H9 (cell line): ENCODE measurements at regions not wholly inside any gene's neighbourhood (a gene's known extent, or its start where the extent isn't known, plus 50 kb on each side); places are given as distances from the start of the nearest gene placed in this dataset.

ENCODE experiments used
- DNase-seq: peaks from one replicate; pipeline ENCODE4 v3.0.0-alpha.2; 2017
- H2AFZ ChIP-seq: one replicate; pipeline ENCODE4 v1.6.1; 2013; ENCODE audit warnings: mild to moderate bottlenecking, low read length, control low read depth, moderate library complexity
- H2AK5ac ChIP-seq: 2 replicates; pipeline ENCODE4 v1.6.1; 2013; ENCODE audit warnings: low read length, control low read depth, mixed read lengths; ENCODE audit not compliant: insufficient read length
- H2BK120ac ChIP-seq: one replicate; pipeline ENCODE4 v1.6.1; 2013; ENCODE audit warnings: low read depth, mild to moderate bottlenecking, low read length, control low read depth, inconsistent platforms; ENCODE audit not compliant: poor library complexity, severe bottlenecking
- H2BK12ac ChIP-seq: 2 replicates; pipeline ENCODE4 v1.6.1; 2013; ENCODE audit warnings: low read length, control low read depth, mixed read lengths, low read depth; ENCODE audit not compliant: insufficient read length
- H2BK15ac ChIP-seq: 2 replicates; pipeline ENCODE4 v1.6.1; 2013; ENCODE audit warnings: low read depth, low read length, control low read depth
- H2BK20ac ChIP-seq: one replicate; pipeline ENCODE4 v1.6.1; 2013; ENCODE audit warnings: low read depth, mild to moderate bottlenecking, low read length, control low read depth, inconsistent platforms; ENCODE audit not compliant: poor library complexity, severe bottlenecking
- H2BK5ac ChIP-seq: 2 replicates; pipeline ENCODE4 v1.6.1; 2013; ENCODE audit warnings: low read length, control low read depth, mixed read lengths; ENCODE audit not compliant: insufficient read length
- H3K14ac ChIP-seq: 2 replicates; pipeline ENCODE4 v1.6.1; 2013; ENCODE audit warnings: low read length, control low read depth; ENCODE audit not compliant: insufficient read depth
- H3K18ac ChIP-seq: 2 replicates; pipeline ENCODE4 v1.6.1; 2013; ENCODE audit warnings: low read depth, mild to moderate bottlenecking, mixed read lengths, low read length, control low read depth; ENCODE audit not compliant: insufficient read length
- H3K23ac ChIP-seq: 2 replicates; pipeline ENCODE4 v1.6.1; 2013; ENCODE audit warnings: low read length, control low read depth, mixed read lengths, low read depth; ENCODE audit not compliant: insufficient read length
- H3K23me2 ChIP-seq: 2 replicates; pipeline ENCODE4 v1.6.1; 2013; ENCODE audit warnings: low read depth, mild to moderate bottlenecking, mixed read lengths, low read length, control low read depth; ENCODE audit not compliant: insufficient read length, poor library complexity, severe bottlenecking
- H3K27ac ChIP-seq: 2 replicates; pipeline ENCODE4 v1.5.1; 2013; ENCODE audit warnings: low read length, control low read depth, mixed read lengths, low read depth; ENCODE audit not compliant: insufficient read length
- H3K27me3 ChIP-seq: 2 replicates; pipeline ENCODE4 v1.6.1; 2013; ENCODE audit warnings: low read length, control low read depth, inconsistent platforms; ENCODE audit not compliant: insufficient read depth
- H3K4ac ChIP-seq: 2 replicates; pipeline ENCODE4 v1.6.1; 2013; ENCODE audit warnings: low read depth, mild to moderate bottlenecking, control low read depth, inconsistent platforms, low read length, moderate library complexity
- H3K4me1 ChIP-seq: 2 replicates; pipeline ENCODE4 v1.6.1; 2013; ENCODE audit warnings: low read length, control low read depth, inconsistent platforms; ENCODE audit not compliant: insufficient read depth
- H3K4me2 ChIP-seq: 2 replicates; pipeline ENCODE4 v1.6.1; 2013; ENCODE audit warnings: low read length, control low read depth, mixed read lengths; ENCODE audit not compliant: insufficient read length, insufficient read depth
- H3K56ac ChIP-seq: 2 replicates; pipeline ENCODE4 v1.6.1; 2013; ENCODE audit warnings: low read depth, mild to moderate bottlenecking, mixed read lengths, low read length, control low read depth; ENCODE audit not compliant: insufficient read length
- H3K79me1 ChIP-seq: 2 replicates; pipeline ENCODE4 v1.6.1; 2013; ENCODE audit warnings: low read depth, mild to moderate bottlenecking, moderate library complexity, low read length, control low read depth, inconsistent platforms; ENCODE audit not compliant: insufficient read depth, poor library complexity, severe bottlenecking
- H3K79me2 ChIP-seq: 2 replicates; pipeline ENCODE4 v1.6.1; 2013; ENCODE audit warnings: low read length, control low read depth, inconsistent platforms; ENCODE audit not compliant: insufficient read depth
- H3K9ac ChIP-seq: 2 replicates; pipeline ENCODE4 v1.6.1; 2013; ENCODE audit warnings: low read length, control low read depth, mixed read lengths; ENCODE audit not compliant: insufficient read length; ENCODE audit errors: extremely low read depth
- H3K9me3 ChIP-seq: one replicate; pipeline ENCODE4 v1.6.1; 2013; ENCODE audit warnings: low read depth, low read length, inconsistent platforms; ENCODE audit not compliant: control insufficient read depth
- H3T11ph ChIP-seq: one replicate; pipeline ENCODE4 v1.6.1; 2013; ENCODE audit warnings: mild to moderate bottlenecking, low read length, control low read depth, inconsistent platforms
- H4K20me1 ChIP-seq: one replicate; pipeline ENCODE4 v1.6.1; 2013; ENCODE audit not compliant: control insufficient read depth, insufficient read length, insufficient read depth
- H4K5ac ChIP-seq: 2 replicates; pipeline ENCODE4 v1.6.1; 2013; ENCODE audit warnings: low read depth, mild to moderate bottlenecking, mixed read lengths, low read length, control low read depth; ENCODE audit not compliant: insufficient read length
- H4K8ac ChIP-seq: replicated peaks from 2 replicates; pipeline ENCODE4 v1.6.1; 2013; ENCODE audit warnings: low read length, control low read depth, mixed read lengths, low read depth; ENCODE audit not compliant: insufficient read length
- H4K91ac ChIP-seq: 2 replicates; pipeline ENCODE4 v1.6.1; 2013; ENCODE audit warnings: low read depth, mild to moderate bottlenecking, moderate library complexity, mixed read lengths, low read length, control low read depth; ENCODE audit not compliant: insufficient read length
- H3K27ac Mint-ChIP-seq, 3 experiments: 2 replicates in 2 of 3; 3 replicates in 1 of 3; pipeline ENCODE4 v1.8.0; 2020 to 2021; ENCODE audit warnings: mixed read lengths in 3 of 3, mild to moderate bottlenecking in 1 of 3, moderate library complexity in 1 of 3
- H3K27me3 Mint-ChIP-seq: 2 replicates; pipeline ENCODE4 v1.8.0; 2021; ENCODE audit warnings: low read depth, mild to moderate bottlenecking, moderate library complexity, mixed read lengths
- H3K36me3 Mint-ChIP-seq, 3 experiments: 2 replicates in 2 of 3; 3 replicates in 1 of 3; pipeline ENCODE4 v1.8.0; 2020 to 2021; ENCODE audit warnings: low read depth in 3 of 3, mixed read lengths in 3 of 3; ENCODE audit not compliant: insufficient read depth in 1 of 3
- H3K4me1 Mint-ChIP-seq, 2 experiments: 2 replicates each; pipeline ENCODE4 v1.8.0; 2020; ENCODE audit warnings: mixed read lengths in 2 of 2
- H3K4me3 Mint-ChIP-seq, 2 experiments: 2 replicates in 1 of 2; 3 replicates in 1 of 2; pipeline ENCODE4 v1.8.0; 2020 to 2021; ENCODE audit warnings: mild to moderate bottlenecking in 2 of 2, mixed read lengths in 2 of 2, moderate library complexity in 1 of 2
- H3K9me3 Mint-ChIP-seq, 2 experiments: 2 replicates in 1 of 2; 3 replicates in 1 of 2; pipeline ENCODE4 v1.8.0; 2020; ENCODE audit warnings: mild to moderate bottlenecking in 2 of 2, mixed read lengths in 2 of 2, moderate library complexity in 1 of 2
- WGBS: extraction: QIAGEN DNeasy Blood & Tissue Kit; methylation state at CpG from one replicate; pipeline ENCODE4 v1.1.7; 2013; ENCODE audit warnings: missing lambda C conversion rate, low lambda C conversion rate, mixed read lengths; ENCODE audit not compliant: insufficient read length; ENCODE audit errors: extremely low coverage; 5-methylcytosine and 5-hydroxymethylcytosine counted together
- TF ChIP-seq, protein P1 (sequence below): fragments of 200-600 bp; sonication (generic); conservative IDR thresholded peaks from 3 replicates; pipeline ENCODE4 v1.8.0; 2021; ENCODE audit warnings: antibody characterized with exemption, mild to moderate bottlenecking

DNA sequence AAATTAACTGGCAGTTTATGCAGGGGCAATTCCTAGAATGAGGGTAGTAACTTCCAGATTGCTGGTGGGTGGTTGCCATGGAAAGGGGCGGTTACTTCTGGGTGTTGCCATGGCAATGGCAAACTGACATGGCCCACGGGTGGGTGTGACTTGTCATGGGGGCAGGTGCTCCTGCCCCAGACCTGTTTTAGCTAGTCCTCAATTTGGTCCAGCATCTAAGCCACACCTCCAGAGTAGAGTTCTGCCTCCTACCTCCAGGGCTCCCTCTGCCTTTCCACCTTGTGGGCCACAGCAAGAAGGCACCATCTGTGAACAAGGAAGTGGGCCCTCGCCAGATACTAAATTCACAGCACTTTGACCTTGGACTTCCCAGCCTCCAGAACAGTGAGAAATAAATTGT is 148.7 kb downstream of the TFCP2L1 start:
- WGBS = no CpG with 5 or more reads among the region's 3 CpGs
- H3K27me3 ChIP-seq = no peaks in the 10 kb centered on the region; the same call in 1 of the 2 replicates
- Mint-ChIP-seq H3K4me1 (peaks cover 18 to 19% of the 10 kb centered on the region in 2 experiments), H3K27me3 (peaks cover 6% of the 10 kb centered on the region; the same call in 1 of the 2 replicates), H3K4me3 (no peak overlapping the region), H3K27ac (no peak overlapping the region), H3K9me3 (peaks cover 4 to 8% of the 10 kb centered on the region in 2 experiments; a peak in 4 of 5 replicates), H3K36me3 (no peaks in the 10 kb centered on the region; a peak in 2 of 7 replicates)
- no peak overlapping the region for H4K5ac ChIP-seq
- H3K18ac ChIP-seq = no peak overlapping the region
- no peaks in the 10 kb centered on the region for H3K9me3 ChIP-seq
- no peak overlapping the region for H3K4me2 ChIP-seq
- TF ChIP-seq, protein P1, sequence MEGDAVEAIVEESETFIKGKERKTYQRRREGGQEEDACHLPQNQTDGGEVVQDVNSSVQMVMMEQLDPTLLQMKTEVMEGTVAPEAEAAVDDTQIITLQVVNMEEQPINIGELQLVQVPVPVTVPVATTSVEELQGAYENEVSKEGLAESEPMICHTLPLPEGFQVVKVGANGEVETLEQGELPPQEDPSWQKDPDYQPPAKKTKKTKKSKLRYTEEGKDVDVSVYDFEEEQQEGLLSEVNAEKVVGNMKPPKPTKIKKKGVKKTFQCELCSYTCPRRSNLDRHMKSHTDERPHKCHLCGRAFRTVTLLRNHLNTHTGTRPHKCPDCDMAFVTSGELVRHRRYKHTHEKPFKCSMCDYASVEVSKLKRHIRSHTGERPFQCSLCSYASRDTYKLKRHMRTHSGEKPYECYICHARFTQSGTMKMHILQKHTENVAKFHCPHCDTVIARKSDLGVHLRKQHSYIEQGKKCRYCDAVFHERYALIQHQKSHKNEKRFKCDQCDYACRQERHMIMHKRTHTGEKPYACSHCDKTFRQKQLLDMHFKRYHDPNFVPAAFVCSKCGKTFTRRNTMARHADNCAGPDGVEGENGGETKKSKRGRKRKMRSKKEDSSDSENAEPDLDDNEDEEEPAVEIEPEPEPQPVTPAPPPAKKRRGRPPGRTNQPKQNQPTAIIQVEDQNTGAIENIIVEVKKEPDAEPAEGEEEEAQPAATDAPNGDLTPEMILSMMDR = no peak; the same call in 2 of the 3 replicates
- no peak overlapping the region for H3K9ac ChIP-seq
- H2BK12ac ChIP-seq = no peak overlapping the region
- H3K79me1 ChIP-seq = no peaks in the 10 kb centered on the region
- H3T11ph ChIP-seq = no peak overlapping the region
- no peak overlapping the region for H2BK5ac ChIP-seq
- no peaks in the 10 kb centered on the region for H3K79me2 ChIP-seq
- no peaks in the 10 kb centered on the region for H4K20me1 ChIP-seq
- H4K91ac ChIP-seq = no peak overlapping the region
- H3K4me1 ChIP-seq = peaks cover 6% of the 10 kb centered on the region; the same call in 1 of the 2 replicates
- no peak for DNase-seq
- no peak overlapping the region for H3K14ac ChIP-seq
- no peak overlapping the region for H2BK120ac ChIP-seq
- H3K23me2 ChIP-seq = no peaks in the 10 kb centered on the region
- no peak overlapping the region for H2BK15ac ChIP-seq
- H2AK5ac ChIP-seq = no peak overlapping the region
- no peak overlapping the region for H3K23ac ChIP-seq
- H4K8ac ChIP-seq = no peak overlapping the region
- H3K27ac ChIP-seq = no peak overlapping the region
- no peak overlapping the region for H3K56ac ChIP-seq
- no peak overlapping the region for H2BK20ac ChIP-seq
- H2AFZ ChIP-seq = no peak overlapping the region
- no peak overlapping the region for H3K4ac ChIP-seq
